RPMI8226 (cell line): ENCODE measurements at regions not wholly inside any gene's neighbourhood (a gene's known extent, or its start where the extent isn't known, plus 50 kb on each side); places are given as distances from the start of the nearest gene placed in this dataset.

Experiments used
- DNase-seq: peaks from one replicate; pipeline ENCODE4 v3.0.0-alpha.2; 2015

DNA sequence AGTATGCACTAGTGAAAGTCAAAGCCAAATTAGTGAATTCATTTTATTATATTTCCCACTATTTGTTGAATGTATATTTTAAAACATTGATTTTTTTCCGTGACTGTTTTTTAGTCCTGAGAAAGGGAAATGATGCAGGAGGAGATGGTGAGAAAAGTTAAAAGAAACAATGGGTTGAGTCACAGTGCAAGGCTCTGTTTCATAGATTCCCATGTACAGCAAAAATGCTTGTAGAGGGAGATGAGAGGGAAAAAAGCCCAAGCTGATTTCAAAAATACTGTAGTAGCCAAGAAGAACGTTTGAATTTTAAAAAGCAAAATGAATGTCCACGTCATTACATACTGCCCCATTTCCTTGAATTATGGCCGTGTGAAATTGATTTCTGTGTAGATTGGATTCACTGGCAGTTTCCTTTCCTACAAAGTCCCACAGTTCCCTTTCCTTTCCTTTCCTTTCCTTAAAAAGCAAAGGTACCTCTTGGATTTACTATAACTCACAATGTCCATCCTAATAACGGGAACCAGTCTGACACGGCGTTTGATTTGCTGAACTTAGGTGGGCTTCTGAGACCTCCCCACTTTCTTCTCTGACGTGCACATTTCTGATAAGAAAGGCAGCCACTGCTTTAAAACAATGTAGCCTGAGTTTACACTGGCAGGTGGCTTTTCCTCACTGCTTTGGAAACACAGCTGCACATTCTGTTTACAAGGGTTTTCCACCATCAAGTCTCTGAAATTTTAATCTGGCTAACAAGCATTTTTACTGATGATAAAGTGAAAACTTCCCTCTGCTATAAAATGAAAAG, 63.7 kb downstream of the SPCS3 start:
- DNase-seq: no peak

GRCh38 chr4:176385601-176386000, 65.8 kb downstream of the SPCS3 start:
- DNase-seq: no peak

- no peak for DNase-seq
These were observed 67.8 kb downstream of the SPCS3 start for GRCh38 chr4:176387571-176387970.

GRCh38 chr4:176393306-176394013, 73.7 kb downstream of the SPCS3 start:
- no peak for DNase-seq

DNA sequence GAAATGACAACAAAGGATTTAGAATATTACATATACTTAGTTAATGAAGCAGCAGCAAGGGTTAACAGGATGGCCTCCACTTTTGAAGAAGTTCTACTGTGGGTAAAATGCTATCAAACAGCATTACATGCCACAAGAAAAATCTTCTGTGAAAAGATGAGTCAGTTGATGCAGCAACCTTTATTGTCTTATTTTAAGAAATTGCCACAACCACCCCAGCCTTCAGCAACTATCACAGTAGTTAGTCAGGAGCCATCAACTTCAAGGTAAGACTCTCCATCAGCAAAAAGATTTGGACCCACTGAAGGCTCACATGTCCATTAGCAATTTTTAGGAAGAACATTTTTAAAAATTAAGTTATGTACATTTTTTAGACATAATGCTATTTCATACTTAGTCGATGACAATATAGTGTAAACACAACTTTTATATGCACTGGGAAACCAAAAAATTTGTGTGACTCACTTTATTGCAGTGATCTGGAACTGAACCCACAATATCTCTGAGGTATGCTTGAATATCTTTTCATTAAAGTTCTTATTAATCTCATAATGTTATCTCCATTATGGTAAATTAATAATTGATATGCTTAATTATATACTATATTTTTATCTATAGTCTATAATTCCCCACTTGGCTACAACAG, 81.2 kb downstream of the SPCS3 start:
- DNase-seq: no peak

- DNase-seq: no peak
These were observed 84.9 kb downstream of the SPCS3 start for GRCh38 chr4:176404621-176405020.

DNA sequence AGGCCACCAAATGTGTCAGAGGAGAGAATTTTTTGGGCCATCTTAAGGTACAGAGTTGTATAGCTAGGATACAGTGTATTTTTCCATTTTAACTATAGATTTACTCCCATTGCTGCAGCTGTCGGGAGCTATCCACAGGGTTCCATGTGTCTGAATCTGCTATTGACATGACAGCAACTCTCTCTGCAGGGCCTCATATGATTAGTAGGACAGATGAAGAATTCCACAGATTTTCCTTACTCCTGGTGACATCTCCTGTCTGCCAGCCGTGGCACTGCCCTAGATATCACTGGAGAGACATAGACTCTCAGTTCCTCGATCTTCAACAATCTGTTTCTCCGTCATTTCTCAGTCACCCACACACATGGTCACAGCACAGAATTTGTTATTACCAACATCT, 86.5 kb downstream of the SPCS3 start:
- DNase-seq: no peak

DNA sequence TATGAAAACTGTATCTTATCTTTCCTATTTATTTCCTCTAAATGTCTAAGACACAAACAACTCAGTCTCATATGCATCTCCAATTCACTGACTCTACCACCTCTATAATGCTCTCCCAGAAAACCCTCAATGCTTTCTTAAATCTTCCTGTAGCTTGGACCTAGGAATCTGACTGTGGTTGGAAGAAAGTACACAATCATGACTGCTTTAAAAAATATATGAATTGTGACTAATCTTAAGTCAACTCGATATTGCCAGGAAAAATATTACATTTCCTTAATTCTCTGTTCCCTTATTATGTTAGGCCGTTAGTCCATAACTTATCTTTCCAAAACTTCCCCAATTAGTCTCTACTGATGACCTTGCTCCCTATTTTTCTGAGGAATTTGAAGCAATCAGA, 87.0 kb downstream of the SPCS3 start:
- no peak for DNase-seq

GRCh38 chr4:176409627-176410026, 89.9 kb downstream of the SPCS3 start:
- DNase-seq: no peak

DNA sequence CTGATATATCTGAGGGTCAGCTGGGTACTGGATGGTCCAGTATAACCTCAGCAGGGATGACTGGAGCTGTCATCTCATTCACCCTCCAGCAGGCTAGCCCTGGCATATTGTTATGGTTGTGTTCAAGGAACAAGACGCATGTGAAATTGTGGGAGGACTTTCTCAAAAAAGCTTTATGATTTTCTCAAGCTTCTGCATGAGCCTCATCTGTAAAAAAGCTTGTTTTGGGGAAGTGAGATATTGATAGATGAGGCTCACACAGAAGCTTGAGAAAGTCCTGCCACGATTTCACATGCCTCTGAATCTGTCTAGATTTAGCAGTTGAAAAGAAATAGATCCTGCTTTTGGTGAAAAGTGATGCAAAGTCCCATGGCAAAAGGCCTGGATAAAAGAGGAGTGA, 93.4 kb downstream of the SPCS3 start:
- DNase-seq: no peak

GRCh38 chr4:176422001-176422400, 102.2 kb downstream of the SPCS3 start:
- DNase-seq: no peak

- no peak for DNase-seq
These were observed 102.7 kb downstream of the SPCS3 start for GRCh38 chr4:176422511-176422910.

GRCh38 chr4:176425035-176425434, 105.3 kb downstream of the SPCS3 start:
- DNase-seq: no peak

GRCh38 chr4:176432811-176433540, 113.2 kb downstream of the SPCS3 start:
- no peak for DNase-seq

GRCh38 chr4:176433983-176434382, 114.2 kb downstream of the SPCS3 start:
- no peak for DNase-seq

DNA sequence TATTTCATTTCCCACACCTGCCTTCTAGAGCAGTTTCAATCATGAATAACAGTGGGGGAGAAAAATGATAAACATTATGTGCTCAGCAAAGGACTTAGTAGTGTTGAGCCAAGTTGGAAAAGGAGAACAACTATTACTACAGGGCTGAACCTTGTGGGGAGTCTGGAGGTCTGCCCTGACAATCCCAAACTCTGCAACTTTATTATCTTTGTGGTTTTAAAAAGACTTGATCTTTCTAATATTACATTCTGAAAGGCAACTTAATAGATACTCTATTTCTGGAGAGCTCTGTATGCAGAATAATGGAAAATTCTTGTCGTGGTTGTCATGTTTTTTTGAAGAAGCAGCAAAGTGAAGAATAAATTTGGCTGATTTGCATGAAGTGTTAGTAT, 116.1 kb downstream of the SPCS3 start:
- DNase-seq: no peak

DNA sequence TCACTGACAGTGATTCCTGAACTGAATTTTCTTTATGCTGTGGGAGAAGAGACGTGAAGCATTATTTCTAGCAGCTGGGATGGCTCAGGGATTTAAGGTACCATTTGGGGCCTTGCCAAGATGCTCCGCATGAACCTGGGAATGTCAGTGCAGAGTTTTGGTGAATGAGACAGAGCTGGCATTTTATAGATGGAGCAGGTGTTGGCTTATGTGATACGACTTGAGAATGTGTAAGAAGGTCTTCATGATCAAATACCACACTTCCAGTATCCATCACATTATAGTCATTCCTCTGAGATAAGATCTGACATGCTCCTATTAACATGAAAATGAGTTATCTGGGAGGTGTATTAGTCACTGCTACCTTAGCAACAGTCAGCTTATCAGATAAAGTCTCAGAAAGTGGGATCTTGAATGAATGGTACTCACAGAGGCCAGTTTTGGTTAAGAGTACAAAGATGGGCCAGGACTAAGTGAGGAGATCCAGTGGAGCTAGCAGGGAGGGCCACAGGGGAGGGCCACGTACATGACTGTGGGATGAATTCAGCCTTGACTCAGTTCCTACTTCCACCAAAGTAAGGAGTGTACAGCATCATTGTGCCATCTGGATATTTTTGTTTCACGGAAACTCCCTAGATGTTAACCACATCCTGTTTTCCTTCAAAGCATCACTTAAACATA, 116.7 kb downstream of the SPCS3 start:
- no peak for DNase-seq

GRCh38 chr4:176437756-176438155, 118.0 kb downstream of the SPCS3 start:
- DNase-seq: no peak

GRCh38 chr4:176438401-176438800, 118.6 kb downstream of the SPCS3 start:
- no peak for DNase-seq

GRCh38 chr4:176439611-176440010, 119.8 kb downstream of the SPCS3 start:
- no peak for DNase-seq

DNA sequence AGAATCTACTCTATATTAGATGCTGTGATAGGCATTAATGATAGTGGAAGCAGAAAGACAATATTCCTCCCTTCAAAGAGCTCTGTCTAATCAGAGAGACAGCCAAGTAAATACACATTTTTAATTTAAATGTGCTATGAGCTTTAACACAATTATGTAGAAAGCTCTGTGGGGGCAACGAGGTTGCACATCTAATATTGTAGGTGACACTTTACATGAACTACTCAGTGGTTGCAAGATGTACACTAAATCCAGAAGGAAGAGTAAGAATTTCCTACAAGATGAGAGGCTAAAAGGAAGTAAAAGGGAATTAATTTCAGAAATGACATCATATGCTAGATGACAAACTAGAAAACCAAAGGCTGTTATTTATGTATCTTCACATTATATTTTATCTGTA, 120.9 kb downstream of the SPCS3 start:
- no peak for DNase-seq

DNA sequence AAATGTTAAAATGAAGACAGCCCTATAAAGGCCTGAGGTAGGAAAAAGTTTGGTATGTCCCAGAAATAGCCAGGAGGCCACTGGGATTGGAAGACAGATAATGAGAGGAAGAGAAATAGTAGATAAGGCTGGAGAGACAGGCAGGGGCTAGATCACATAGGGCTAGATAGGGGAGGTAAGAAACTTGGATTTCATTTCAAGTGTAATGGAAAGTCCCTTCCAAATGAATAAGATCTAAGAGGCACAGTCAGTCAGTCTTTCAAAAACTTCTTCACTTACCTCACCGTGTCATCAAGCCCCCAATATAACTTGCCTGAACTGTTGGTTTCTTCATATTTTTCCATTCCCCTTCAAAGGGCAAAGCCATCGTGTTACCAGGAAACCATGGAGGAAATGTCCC, 121.8 kb downstream of the SPCS3 start:
- no peak for DNase-seq

DNA sequence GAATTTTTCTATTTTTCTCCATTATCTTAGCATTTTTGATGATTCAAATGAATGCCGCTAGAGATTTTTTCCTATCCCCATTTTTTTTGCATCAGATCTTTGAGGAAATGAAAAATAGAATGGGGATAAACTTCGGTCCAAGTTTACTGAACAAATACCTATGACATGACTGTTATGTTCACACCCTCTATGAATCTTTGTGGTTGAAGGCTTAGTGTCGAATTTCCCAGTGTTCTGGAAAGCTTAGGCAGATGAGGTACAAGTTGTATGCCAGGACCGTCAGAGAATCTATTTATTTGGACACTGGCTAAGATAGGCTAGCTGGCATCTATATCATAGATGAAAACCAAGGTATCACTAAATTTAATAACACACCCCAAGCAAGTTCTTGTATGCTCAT, 123.4 kb downstream of the SPCS3 start:
- no peak for DNase-seq
